ENCODE measurements at regions not wholly inside any gene's neighbourhood (a gene's known extent, or its start where the extent isn't known, plus 50 kb on each side); places are given as distances from the start of the nearest gene placed in this dataset.
A peak's percentile ranks its signal among the peaks of the same experiment; 100 is the strongest.

- WGBS, 2 donors, result 0 to 59% methylated on average over 1 of the region's 1 CpG
- no peak overlapping the region for H3K4me3 ChIP-seq
- H3K9ac ChIP-seq (ENCODE audit: insufficient read depth in 1 of 2, low read length in 2 of 2), result no peak overlapping the region
- DNase-seq (no peak), ATAC-seq (ENCODE audit: insufficient read depth, low FRiP score) (no peak)
- no peaks in the 10 kb centered on the region for H3K36me3 ChIP-seq (ENCODE audit: control insufficient read depth in 4 of 4, insufficient read depth in 4 of 4, low read length in 4 of 4)
- H3K4me1 ChIP-seq (ENCODE audit: control insufficient read depth in 5 of 5, insufficient read depth in 5 of 5, low read length in 5 of 5), result peaks cover 0 to 4% (median 0%) of the 10 kb centered on the region in 5 donors
- no peak overlapping the region for H3K27ac ChIP-seq (ENCODE audit: low read depth in 1 of 2, low read length in 1 of 2)
- no peaks in the 10 kb centered on the region for H3K27me3 ChIP-seq (ENCODE audit: control insufficient read depth in 3 of 3, insufficient read depth in 3 of 3, low read length in 2 of 3)
- H3K9me3 ChIP-seq (ENCODE audit: control insufficient read depth in 4 of 4, insufficient read depth in 3 of 4, low read length in 3 of 4), result peaks cover 0 to 11% (median 2%) of the 10 kb centered on the region in 4 donors
- TF ChIP-seq, protein P1, sequence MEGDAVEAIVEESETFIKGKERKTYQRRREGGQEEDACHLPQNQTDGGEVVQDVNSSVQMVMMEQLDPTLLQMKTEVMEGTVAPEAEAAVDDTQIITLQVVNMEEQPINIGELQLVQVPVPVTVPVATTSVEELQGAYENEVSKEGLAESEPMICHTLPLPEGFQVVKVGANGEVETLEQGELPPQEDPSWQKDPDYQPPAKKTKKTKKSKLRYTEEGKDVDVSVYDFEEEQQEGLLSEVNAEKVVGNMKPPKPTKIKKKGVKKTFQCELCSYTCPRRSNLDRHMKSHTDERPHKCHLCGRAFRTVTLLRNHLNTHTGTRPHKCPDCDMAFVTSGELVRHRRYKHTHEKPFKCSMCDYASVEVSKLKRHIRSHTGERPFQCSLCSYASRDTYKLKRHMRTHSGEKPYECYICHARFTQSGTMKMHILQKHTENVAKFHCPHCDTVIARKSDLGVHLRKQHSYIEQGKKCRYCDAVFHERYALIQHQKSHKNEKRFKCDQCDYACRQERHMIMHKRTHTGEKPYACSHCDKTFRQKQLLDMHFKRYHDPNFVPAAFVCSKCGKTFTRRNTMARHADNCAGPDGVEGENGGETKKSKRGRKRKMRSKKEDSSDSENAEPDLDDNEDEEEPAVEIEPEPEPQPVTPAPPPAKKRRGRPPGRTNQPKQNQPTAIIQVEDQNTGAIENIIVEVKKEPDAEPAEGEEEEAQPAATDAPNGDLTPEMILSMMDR (IDR thresholded peaks at IDR 0.05; ENCODE audit: control extremely low read depth, extremely low read depth), result no peak
Observed at GRCh38 chr13:55437162-55437561, 1703.6 kb upstream of the PRR20A start.

GRCh38 chr13:55439450-55439849, 1701.3 kb upstream of the PRR20A start:
- no peaks in the 10 kb centered on the region for H3K36me3 ChIP-seq (ENCODE audit: control insufficient read depth in 4 of 4, insufficient read depth in 4 of 4, low read length in 4 of 4)
- no peak overlapping the region for H3K27ac ChIP-seq (ENCODE audit: low read depth in 1 of 2, low read length in 1 of 2)
- 24 to 30% methylated on average over 1 of the region's 1 CpG for whole genome bisulfite sequencing, 2 donors

DNA sequence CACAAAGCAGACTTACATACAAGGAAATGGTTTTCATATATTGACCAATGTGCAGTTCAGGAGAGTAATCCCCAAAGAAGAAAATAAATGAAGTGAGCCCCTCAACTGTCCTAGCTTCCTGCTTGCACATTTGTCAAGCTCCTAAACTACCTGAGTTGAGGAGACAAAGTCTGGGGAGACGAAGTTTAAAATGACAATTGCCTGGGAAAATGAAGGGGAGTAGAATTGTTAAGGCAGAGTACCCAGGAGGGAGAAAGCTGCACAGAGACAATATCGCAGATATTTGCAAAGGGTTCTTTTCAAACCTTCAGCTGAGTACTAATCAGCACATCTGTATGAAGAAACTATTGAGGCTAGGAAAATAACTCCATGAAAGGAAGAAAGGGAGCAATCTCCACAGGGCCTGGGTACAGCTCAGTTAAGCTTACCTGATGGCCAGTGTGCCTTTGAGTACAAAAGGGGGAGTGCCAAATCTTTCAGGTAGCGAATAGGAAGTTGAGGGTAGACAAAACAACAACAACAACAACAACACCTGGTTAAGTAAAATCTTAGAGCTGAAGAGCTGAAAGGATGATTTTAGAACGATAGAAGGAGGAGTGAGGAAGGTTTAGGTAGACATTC, 1700.1 kb upstream of the PRR20A start:
- Histone ChIP-seq H3K4me3 (no peak overlapping the region), H3K27ac (ENCODE audit: low read depth in 1 of 2, low read length in 1 of 2) (no peak overlapping the region), H3K9me3 (ENCODE audit: control insufficient read depth in 4 of 4, insufficient read depth in 3 of 4, low read length in 3 of 4) (peaks cover 0 to 6% (median 2%) of the 10 kb centered on the region in 4 donors), H3K36me3 (ENCODE audit: control insufficient read depth in 4 of 4, insufficient read depth in 4 of 4, low read length in 4 of 4) (no peaks in the 10 kb centered on the region), H3K27me3 (ENCODE audit: control insufficient read depth in 3 of 3, insufficient read depth in 3 of 3, low read length in 2 of 3) (no peaks in the 10 kb centered on the region), H3K9ac (ENCODE audit: insufficient read depth in 1 of 2, low read length in 2 of 2) (no peak overlapping the region), H3K4me1 (ENCODE audit: control insufficient read depth in 5 of 5, insufficient read depth in 5 of 5, low read length in 5 of 5) (peaks cover 0 to 4% (median 0%) of the 10 kb centered on the region in 5 donors)
- DNase-seq (no peak), ATAC-seq (ENCODE audit: insufficient read depth, low FRiP score) (no peak)
- TF ChIP-seq, protein P1 (IDR thresholded peaks at IDR 0.05; ENCODE audit: control extremely low read depth, extremely low read depth), result no peak
- WGBS, 2 donors, result 66 to 71% methylated on average over 4 of the region's 4 CpGs

More at GRCh38 chr13:55439450-55439849, 1701.3 kb upstream of the PRR20A start:
- peaks cover 0 to 4% (median 0%) of the 10 kb centered on the region in 5 donors for H3K4me1 ChIP-seq (ENCODE audit: control insufficient read depth in 5 of 5, insufficient read depth in 5 of 5, low read length in 5 of 5)
- no peaks in the 10 kb centered on the region for H3K27me3 ChIP-seq (ENCODE audit: control insufficient read depth in 3 of 3, insufficient read depth in 3 of 3, low read length in 2 of 3)
- H3K9ac ChIP-seq (ENCODE audit: insufficient read depth in 1 of 2, low read length in 2 of 2), result no peak overlapping the region
- H3K9me3 ChIP-seq (ENCODE audit: control insufficient read depth in 4 of 4, insufficient read depth in 3 of 4, low read length in 3 of 4), result peaks cover 0 to 11% (median 2%) of the 10 kb centered on the region in 4 donors
- H3K4me3 ChIP-seq, result no peak overlapping the region
- ATAC-seq (ENCODE audit: insufficient read depth, low FRiP score), result no peak
- peak; percentile 39 to 81 (median 71) for DNase-seq
- TF ChIP-seq, protein P1 (IDR thresholded peaks at IDR 0.05; ENCODE audit: control extremely low read depth, extremely low read depth), result no peak

DNA sequence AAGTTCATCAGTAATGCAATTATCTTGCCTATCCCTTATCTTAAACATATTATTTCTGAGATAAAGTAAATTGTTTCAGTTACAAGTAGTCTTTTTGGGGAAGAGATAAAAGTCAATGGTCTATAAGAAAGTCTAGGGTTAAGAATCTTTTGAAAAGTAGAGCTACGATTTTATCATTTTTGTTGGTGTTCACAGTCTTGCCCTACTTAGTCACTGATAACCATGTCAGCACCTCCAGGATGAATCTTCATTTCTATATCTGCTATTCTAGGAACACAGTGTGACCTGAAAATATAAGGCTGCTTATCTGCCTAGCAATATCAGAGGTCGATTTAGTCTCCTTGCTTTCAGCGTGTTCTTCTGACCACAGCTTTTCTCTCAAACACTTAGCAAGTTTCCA, 1676.5 kb upstream of the PRR20A start:
- Histone ChIP-seq H3K4me1 (ENCODE audit: control insufficient read depth in 5 of 5, insufficient read depth in 5 of 5, low read length in 5 of 5) (peaks cover 0 to 3% (median 0%) of the 10 kb centered on the region in 5 donors), H3K27ac (ENCODE audit: low read depth in 1 of 2, low read length in 1 of 2) (no peak overlapping the region), H3K27me3 (ENCODE audit: control insufficient read depth in 3 of 3, insufficient read depth in 3 of 3, low read length in 2 of 3) (no peaks in the 10 kb centered on the region), H3K36me3 (ENCODE audit: control insufficient read depth in 4 of 4, insufficient read depth in 4 of 4, low read length in 4 of 4) (no peaks in the 10 kb centered on the region), H3K9ac (ENCODE audit: insufficient read depth in 1 of 2, low read length in 2 of 2) (no peak overlapping the region), H3K4me3 (no peak overlapping the region), H3K9me3 (ENCODE audit: control insufficient read depth in 4 of 4, insufficient read depth in 3 of 4, low read length in 3 of 4) (no peaks in the 10 kb centered on the region)
- ATAC-seq (ENCODE audit: insufficient read depth, low FRiP score) (no peak), DNase-seq (no peak)
- TF ChIP-seq, protein P1 (IDR thresholded peaks at IDR 0.05; ENCODE audit: control extremely low read depth, extremely low read depth), result no peak
- 50 to 61% methylated on average over 3 of the region's 3 CpGs for WGBS, 2 donors

All from lung (tissue), 11 donors.